Gastrocnemius medialis (tissue), 4 donors: ENCODE measurements at regions not wholly inside any gene's neighbourhood (a gene's known extent, or its start where the extent isn't known, plus 50 kb on each side); places are given as distances from the start of the nearest gene placed in this dataset.

Source experiments
- ATAC-seq, 2 donors: fragments of 150-250 bp; one replicate each; pipeline ENCODE4 v1.9.1; 2016
- DNase-seq, 2 donors: peaks; one replicate each; pipeline ENCODE4 v3.0.0-alpha.2; 2019
- H3K27ac ChIP-seq, 4 donors: fragments of 200-600 bp; sonication (generic); 1 replicate in 1 of 4; 2 replicates in 3 of 4; pipeline ENCODE4 v1.5.1; 2016 to 2018; ENCODE audit warnings: mild to moderate bottlenecking in 2 of 4, moderate library complexity in 1 of 4
- H3K27me3 ChIP-seq, 3 donors: fragments of 200-600 bp; sonication (generic) in 2 of 3; 1 replicate in 1 of 3; 2 replicates in 2 of 3; pipeline versions ENCODE4 v1.5.1 to v1.6.0; 2016 to 2019; ENCODE audit warnings: mild to moderate bottlenecking in 1 of 3, moderate library complexity in 1 of 3
- H3K36me3 ChIP-seq, 2 donors: fragments of 200-600 bp; sonication (generic) in 1 of 2; one replicate each; pipeline ENCODE4 v1.5.1; 2017 to 2018
- H3K4me1 ChIP-seq, 2 donors: fragments of 200-600 bp; sonication (generic) in 1 of 2; one replicate each; pipeline ENCODE4 v1.5.1; 2016 to 2017; ENCODE audit warnings: mild to moderate bottlenecking in 2 of 2
- H3K4me3 ChIP-seq, 4 donors: fragments of 200-600 bp; sonication (generic) in 3 of 4; 1 replicate in 1 of 4; 2 replicates in 3 of 4; pipeline ENCODE4 v1.5.1; 2016 to 2019; ENCODE audit warnings: mild to moderate bottlenecking in 2 of 4
- H3K9me3 ChIP-seq, 3 donors: fragments of 200-600 bp; sonication (generic) in 2 of 3; 1 replicate in 1 of 3; 2 replicates in 2 of 3; pipeline ENCODE4 v1.5.1; 2016 to 2019
- POLR2A ChIP-seq, 2 donors: fragments of 450-650 bp; IDR thresholded peaks; one replicate each; pipeline ENCODE4 v1.6.1; 2017; ENCODE audit warnings: antibody characterized with exemption in 2 of 2, mild to moderate bottlenecking in 2 of 2, moderate library complexity in 2 of 2
- in situ Hi-C, 4 donors: fragments of 200-750 bp; cut with MboI; loops; one replicate each; pipeline versions ENCODE4 v1.15.0 to v1.8.0; 2017; ENCODE audit warnings: low sequenced_read_pairs in 4 of 4
- intact Hi-C: fragments of 100-400 bp; cut with DNase I; formaldehyde crosslinking; loops from one replicate; pipeline ENCODE4 v1.15.1; 2023; ENCODE audit warnings: low total_unique reads
- TF ChIP-seq, protein P1 (sequence below), 5 experiments: fragments of 450-650 bp in 3 of 5; fragments of 200-600 bp in 2 of 5; sonication (generic) in 2 of 5; IDR thresholded peaks in 4 of 5; conservative IDR thresholded peaks in 1 of 5; 1 replicate in 4 of 5; 2 replicates in 1 of 5; pipeline ENCODE4 v1.5.1; 2016 to 2019; ENCODE audit warnings: antibody characterized with exemption in 5 of 5, mild to moderate bottlenecking in 3 of 5, moderate library complexity in 3 of 5

DNA sequence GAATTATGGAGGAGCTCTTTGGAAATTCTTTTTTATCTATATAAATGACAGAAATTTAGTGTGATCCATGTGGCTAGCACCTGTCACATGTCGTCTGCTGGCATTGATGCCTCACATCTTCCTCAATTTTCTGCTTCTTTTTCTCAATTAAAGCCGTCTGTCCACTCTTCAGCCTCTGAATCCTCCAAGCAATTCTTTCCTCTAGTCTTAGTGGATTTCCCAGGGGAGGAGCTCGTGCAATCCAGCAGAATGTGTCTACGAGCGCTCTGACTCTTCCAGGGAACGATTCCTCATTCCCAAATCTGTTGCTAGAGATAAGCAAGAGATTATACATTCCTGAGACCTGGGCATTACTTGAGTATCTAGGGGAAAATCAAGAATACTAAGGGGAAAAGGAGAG lies 176.6 kb downstream of the EMP1 start:
- ATAC-seq, result no peak
- in situ Hi-C loops (no loop called here), intact Hi-C loops (no loop called here)
- peaks cover 3 to 5% of the 10 kb centered on the region in 2 donors for H3K4me1 ChIP-seq
- no peak overlapping the region for H3K27ac ChIP-seq
- no peak for DNase-seq
- H3K4me3 ChIP-seq, result no peak overlapping the region
- TF ChIP-seq, protein P1, sequence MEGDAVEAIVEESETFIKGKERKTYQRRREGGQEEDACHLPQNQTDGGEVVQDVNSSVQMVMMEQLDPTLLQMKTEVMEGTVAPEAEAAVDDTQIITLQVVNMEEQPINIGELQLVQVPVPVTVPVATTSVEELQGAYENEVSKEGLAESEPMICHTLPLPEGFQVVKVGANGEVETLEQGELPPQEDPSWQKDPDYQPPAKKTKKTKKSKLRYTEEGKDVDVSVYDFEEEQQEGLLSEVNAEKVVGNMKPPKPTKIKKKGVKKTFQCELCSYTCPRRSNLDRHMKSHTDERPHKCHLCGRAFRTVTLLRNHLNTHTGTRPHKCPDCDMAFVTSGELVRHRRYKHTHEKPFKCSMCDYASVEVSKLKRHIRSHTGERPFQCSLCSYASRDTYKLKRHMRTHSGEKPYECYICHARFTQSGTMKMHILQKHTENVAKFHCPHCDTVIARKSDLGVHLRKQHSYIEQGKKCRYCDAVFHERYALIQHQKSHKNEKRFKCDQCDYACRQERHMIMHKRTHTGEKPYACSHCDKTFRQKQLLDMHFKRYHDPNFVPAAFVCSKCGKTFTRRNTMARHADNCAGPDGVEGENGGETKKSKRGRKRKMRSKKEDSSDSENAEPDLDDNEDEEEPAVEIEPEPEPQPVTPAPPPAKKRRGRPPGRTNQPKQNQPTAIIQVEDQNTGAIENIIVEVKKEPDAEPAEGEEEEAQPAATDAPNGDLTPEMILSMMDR (IDR thresholded peaks at IDR 0.05 in 4 of 5, conservative IDR thresholded peaks at IDR 0.05 in 1 of 5), result no peak
- no peak for TF ChIP-seq POLR2A (IDR thresholded peaks at IDR 0.05)
- H3K36me3 ChIP-seq, result no peaks in the 10 kb centered on the region
- H3K27me3 ChIP-seq, result peaks cover 0 to 4% (median 0%) of the 10 kb centered on the region in 3 donors
- no peaks in the 10 kb centered on the region for H3K9me3 ChIP-seq

DNA sequence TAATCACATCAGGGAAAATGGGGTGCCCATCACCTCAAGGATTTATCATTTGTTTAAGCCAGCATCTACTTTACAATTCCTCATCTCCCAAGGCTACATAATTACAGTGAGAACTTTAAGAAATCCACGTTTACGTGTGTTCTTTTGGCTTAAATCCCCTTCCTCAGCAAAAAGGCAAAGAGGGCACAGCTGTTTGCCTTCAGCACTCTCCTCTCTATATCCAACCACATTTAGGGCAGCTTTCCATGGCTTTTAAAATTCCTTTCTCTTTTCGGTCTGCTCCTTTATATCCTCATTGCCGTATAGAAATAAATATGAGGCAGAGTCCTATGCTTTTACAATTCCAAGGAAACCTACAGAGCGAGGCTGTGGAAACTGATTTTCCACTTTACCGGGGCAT lies 175.9 kb downstream of the EMP1 start:
- Histone ChIP-seq H3K9me3 (no peaks in the 10 kb centered on the region), H3K27me3 (peaks cover 0 to 4% (median 0%) of the 10 kb centered on the region in 3 donors), H3K36me3 (no peaks in the 10 kb centered on the region), H3K4me1 (peaks cover 3 to 5% of the 10 kb centered on the region in 2 donors), H3K4me3 (no peak overlapping the region), H3K27ac (no peak overlapping the region)
- intact Hi-C loops, result no loop called here
- ATAC-seq (no peak), DNase-seq (no peak)
- no peak for TF ChIP-seq POLR2A (IDR thresholded peaks at IDR 0.05)
- TF ChIP-seq, protein P1 (IDR thresholded peaks at IDR 0.05 in 4 of 5, conservative IDR thresholded peaks at IDR 0.05 in 1 of 5), result no peak
- in situ Hi-C loops, result no loop called here

DNA sequence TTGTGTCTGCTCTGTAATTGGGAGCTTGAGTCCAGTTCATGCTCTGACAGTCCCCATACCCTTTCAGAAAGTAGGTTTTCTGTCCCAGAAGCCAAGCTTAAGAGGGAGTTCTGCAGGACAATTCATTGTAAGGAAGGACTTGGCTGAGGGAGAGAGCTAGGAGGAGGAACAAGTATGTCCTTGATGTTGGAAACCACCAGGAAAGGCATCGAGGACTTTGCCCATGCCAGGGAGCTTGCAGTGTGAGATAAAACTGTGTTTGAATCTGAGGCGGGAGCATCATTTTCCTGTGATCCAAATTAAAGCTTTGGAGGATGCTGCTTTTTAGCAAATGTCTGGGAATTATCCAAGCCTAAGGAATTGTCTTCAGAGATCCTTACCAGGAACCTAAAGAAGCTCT lies 175.3 kb downstream of the EMP1 start:
- intact Hi-C loops (no loop called here), in situ Hi-C loops (no loop called here)
- Histone ChIP-seq H3K4me1 (peaks cover 3 to 5% of the 10 kb centered on the region in 2 donors), H3K9me3 (no peaks in the 10 kb centered on the region), H3K27me3 (peaks cover 0 to 4% (median 0%) of the 10 kb centered on the region in 3 donors), H3K27ac (no peak overlapping the region), H3K36me3 (no peaks in the 10 kb centered on the region), H3K4me3 (no peak overlapping the region)
- TF ChIP-seq POLR2A (IDR thresholded peaks at IDR 0.05), result no peak
- TF ChIP-seq, protein P1 (IDR thresholded peaks at IDR 0.05 in 4 of 5, conservative IDR thresholded peaks at IDR 0.05 in 1 of 5), result no peak
- no peak for DNase-seq
- ATAC-seq, result no peak

DNA sequence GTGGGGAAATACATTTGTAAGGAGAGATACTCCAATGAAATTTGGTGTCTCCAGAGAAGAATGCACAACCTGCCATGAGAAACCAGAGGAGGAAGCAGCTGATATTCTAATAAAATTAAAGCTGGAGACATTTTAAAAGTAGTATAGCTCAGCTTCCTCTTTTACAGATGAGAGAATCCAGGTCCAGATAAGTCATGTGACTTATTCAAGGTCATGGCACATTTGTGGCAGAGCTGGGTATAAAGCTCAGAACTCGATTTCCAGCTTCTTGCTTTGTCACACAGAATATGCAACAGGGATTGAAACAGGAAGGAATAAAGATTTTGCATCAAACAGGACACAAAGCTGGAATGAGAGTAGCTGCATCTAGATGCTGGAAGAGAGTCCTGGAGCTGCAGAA lies 174.8 kb downstream of the EMP1 start:
- Histone ChIP-seq H3K27me3 (peaks cover 0 to 4% (median 0%) of the 10 kb centered on the region in 3 donors), H3K27ac (no peak overlapping the region), H3K4me1 (peaks cover under 1 to 4% of the 10 kb centered on the region in 2 donors), H3K4me3 (no peak overlapping the region), H3K9me3 (no peaks in the 10 kb centered on the region), H3K36me3 (no peaks in the 10 kb centered on the region)
- TF ChIP-seq, protein P1 (IDR thresholded peaks at IDR 0.05 in 4 of 5, conservative IDR thresholded peaks at IDR 0.05 in 1 of 5), result no peak
- TF ChIP-seq POLR2A (IDR thresholded peaks at IDR 0.05), result no peak
- intact Hi-C loops (no loop called here), in situ Hi-C loops (no loop called here)
- ATAC-seq (no peak), DNase-seq (no peak)

DNA sequence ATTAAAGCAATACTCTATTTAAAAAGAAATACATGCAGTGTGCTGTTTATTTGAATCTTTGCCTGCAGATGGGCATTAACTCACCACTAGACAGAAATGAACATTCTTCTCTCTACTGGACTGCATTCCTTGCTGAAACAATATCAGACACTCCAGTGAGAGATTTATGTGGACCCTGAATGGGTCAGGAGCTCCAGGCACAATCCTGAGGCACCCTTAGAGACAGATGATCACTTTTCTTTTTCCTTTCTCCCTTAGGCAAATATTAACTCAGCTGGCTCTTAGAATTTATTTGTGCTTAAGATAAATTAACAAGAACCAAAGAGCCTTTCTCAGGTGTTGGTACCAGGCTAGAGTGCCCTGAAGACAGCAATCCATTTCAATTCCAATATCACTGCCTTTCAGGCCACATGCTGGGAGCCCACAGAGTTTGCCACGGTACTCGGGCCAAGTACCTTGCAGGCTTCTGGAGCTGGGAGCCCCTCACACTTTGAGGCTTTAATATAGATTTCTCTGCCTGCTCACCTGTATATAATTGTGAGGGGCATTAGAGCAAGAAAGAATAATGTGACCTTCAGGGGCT lies 173.0 kb downstream of the EMP1 start:
- no peaks in the 10 kb centered on the region for H3K36me3 ChIP-seq
- no peak overlapping the region for H3K27ac ChIP-seq
- TF ChIP-seq POLR2A (IDR thresholded peaks at IDR 0.05), result no peak
- TF ChIP-seq, protein P1 (IDR thresholded peaks at IDR 0.05 in 4 of 5, conservative IDR thresholded peaks at IDR 0.05 in 1 of 5), result no peak
- H3K9me3 ChIP-seq, result no peaks in the 10 kb centered on the region
- H3K4me1 ChIP-seq, result no peaks in the 10 kb centered on the region
- peaks cover 0 to 4% (median 0%) of the 10 kb centered on the region in 3 donors for H3K27me3 ChIP-seq
- intact Hi-C loops (no loop called here), in situ Hi-C loops (loop anchor here in 2 of 4 donors (10.0 kb wide), 1 partner anchor 165 kb away; no protein-coding TSS in a partner anchor)
- H3K4me3 ChIP-seq, result no peak overlapping the region
- DNase-seq (no peak), ATAC-seq (no peak)
